T-helper 1 cell treated with Interleukin-12 subunit alpha and Interleukin-12 subunit beta and Interleukin-4 antibody, amounts not matched to agents 30 μg/mL and 1 μg/mL, for 36 hours (primary cell): ENCODE measurements at regions not wholly inside any gene's neighbourhood (a gene's known extent, or its start where the extent isn't known, plus 50 kb on each side); places are given as distances from the start of the nearest gene placed in this dataset.

Experiments
- H3K27ac Mint-ChIP-seq: one replicate; pipeline ENCODE4 v1.8.0; 2021; ENCODE audit warnings: mild to moderate bottlenecking, mixed read lengths
- H3K27me3 Mint-ChIP-seq: one replicate; pipeline ENCODE4 v1.8.0; 2021; ENCODE audit warnings: low read depth, mixed read lengths
- H3K36me3 Mint-ChIP-seq: one replicate; pipeline ENCODE4 v1.8.0; 2021; ENCODE audit warnings: low read depth, mixed read lengths
- H3K4me1 Mint-ChIP-seq: one replicate; pipeline ENCODE4 v1.8.0; 2021; ENCODE audit warnings: low read depth, mixed read lengths
- H3K4me3 Mint-ChIP-seq: one replicate; pipeline ENCODE4 v1.8.0; 2021; ENCODE audit warnings: mild to moderate bottlenecking, moderate library complexity, mixed read lengths
- H3K9me3 Mint-ChIP-seq: one replicate; pipeline ENCODE4 v1.8.0; 2021; ENCODE audit warnings: mixed read lengths

DNA sequence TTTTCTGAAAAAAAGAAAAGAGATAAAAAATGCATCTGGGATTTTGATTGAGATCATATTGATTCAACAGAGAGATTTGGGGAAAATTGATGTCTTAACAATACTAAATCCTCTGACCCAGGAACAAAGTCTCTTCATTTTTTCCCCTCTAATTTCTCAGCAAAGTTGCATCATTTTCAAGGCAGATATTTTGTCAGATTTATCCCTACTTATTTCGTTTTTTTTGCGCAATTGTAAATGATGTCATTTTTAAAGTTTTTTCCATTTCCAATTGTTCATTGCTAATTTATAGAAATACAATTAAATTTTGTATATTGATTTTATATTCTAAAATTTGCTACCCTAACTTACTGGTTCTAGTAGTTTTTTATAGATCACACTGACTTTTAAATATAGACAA, 97.7 kb upstream of the TMEM170B start:
- H3K4me1 Mint-ChIP-seq, result peaks cover 12% of the 10 kb centered on the region
- no peak overlapping the region for H3K27ac Mint-ChIP-seq

GRCh38 chr6:11439017-11439420, 98.5 kb upstream of the TMEM170B start:
- Mint-ChIP-seq H3K27ac (no peak overlapping the region), H3K4me3 (no peak overlapping the region), H3K36me3 (peaks cover 2% of the 10 kb centered on the region), H3K27me3 (no peaks in the 10 kb centered on the region), H3K4me1 (peaks cover 8% of the 10 kb centered on the region), H3K9me3 (peaks cover 18% of the 10 kb centered on the region)

More for the DNA sequence above, 97.7 kb upstream of the TMEM170B start:
- H3K36me3 Mint-ChIP-seq, result peaks cover 5% of the 10 kb centered on the region
- H3K4me3 Mint-ChIP-seq, result no peak overlapping the region
- peaks cover 25% of the 10 kb centered on the region for H3K9me3 Mint-ChIP-seq
- H3K27me3 Mint-ChIP-seq, result no peaks in the 10 kb centered on the region

- H3K9me3 Mint-ChIP-seq, result peaks cover 15% of the 10 kb centered on the region
- no peak overlapping the region for H3K27ac Mint-ChIP-seq
- H3K27me3 Mint-ChIP-seq, result no peaks in the 10 kb centered on the region
- peaks cover 8% of the 10 kb centered on the region for H3K4me1 Mint-ChIP-seq
- H3K4me3 Mint-ChIP-seq, result no peak overlapping the region
- H3K36me3 Mint-ChIP-seq, result peaks cover 2% of the 10 kb centered on the region
Observed at GRCh38 chr6:11437824-11438459, 99.6 kb upstream of the TMEM170B start.

GRCh38 chr6:11436508-11437096, 100.9 kb upstream of the TMEM170B start:
- no peaks in the 10 kb centered on the region for H3K36me3 Mint-ChIP-seq
- peaks cover 8% of the 10 kb centered on the region for H3K9me3 Mint-ChIP-seq
- H3K4me3 Mint-ChIP-seq, result no peak overlapping the region
- H3K27me3 Mint-ChIP-seq, result no peaks in the 10 kb centered on the region
- H3K4me1 Mint-ChIP-seq, result peaks cover 8% of the 10 kb centered on the region
- no peak overlapping the region for H3K27ac Mint-ChIP-seq

GRCh38 chr6:11434565-11435326, 102.8 kb upstream of the TMEM170B start:
- H3K9me3 Mint-ChIP-seq, result peaks cover 8% of the 10 kb centered on the region
- H3K4me1 Mint-ChIP-seq, result peaks cover 7% of the 10 kb centered on the region
- no peak overlapping the region for H3K27ac Mint-ChIP-seq
- no peaks in the 10 kb centered on the region for H3K27me3 Mint-ChIP-seq
- no peak overlapping the region for H3K4me3 Mint-ChIP-seq
- H3K36me3 Mint-ChIP-seq, result no peaks in the 10 kb centered on the region

- peaks cover 8% of the 10 kb centered on the region for H3K9me3 Mint-ChIP-seq
- H3K4me1 Mint-ChIP-seq, result peaks cover 11% of the 10 kb centered on the region
- H3K4me3 Mint-ChIP-seq, result no peak overlapping the region
- no peaks in the 10 kb centered on the region for H3K36me3 Mint-ChIP-seq
- H3K27ac Mint-ChIP-seq, result no peak overlapping the region
- no peaks in the 10 kb centered on the region for H3K27me3 Mint-ChIP-seq
Observed at GRCh38 chr6:11433860-11434259, 103.7 kb upstream of the TMEM170B start.

GRCh38 chr6:11432713-11433450, 104.7 kb upstream of the TMEM170B start:
- H3K4me1 Mint-ChIP-seq, result peaks cover 18% of the 10 kb centered on the region
- H3K27me3 Mint-ChIP-seq, result no peaks in the 10 kb centered on the region
- peak overlapping the region; percentile 33 for H3K27ac Mint-ChIP-seq
- no peaks in the 10 kb centered on the region for H3K36me3 Mint-ChIP-seq
- no peak overlapping the region for H3K4me3 Mint-ChIP-seq
- H3K9me3 Mint-ChIP-seq, result peaks cover 8% of the 10 kb centered on the region

DNA sequence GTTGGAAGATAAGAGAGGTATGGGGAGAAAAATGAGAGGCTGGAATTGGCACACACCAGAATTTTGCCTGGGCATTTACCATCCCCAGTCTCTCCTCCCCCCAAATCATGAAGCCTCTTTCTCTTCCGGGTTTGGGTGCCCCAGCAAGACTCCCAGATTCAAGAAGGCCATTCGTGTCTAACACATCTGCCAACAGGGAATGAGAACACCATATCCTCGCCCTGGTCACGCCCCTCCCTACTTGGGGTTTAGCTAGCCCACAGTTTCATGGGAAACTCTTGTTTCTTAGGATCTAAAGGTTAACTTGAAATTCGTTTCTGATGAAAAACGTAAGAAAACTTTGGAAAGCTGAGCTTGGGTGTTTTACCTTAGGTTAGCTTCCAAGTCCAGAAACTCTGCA, 105.5 kb upstream of the TMEM170B start:
- Mint-ChIP-seq H3K27me3 (no peaks in the 10 kb centered on the region), H3K27ac (no peak overlapping the region), H3K4me1 (peaks cover 18% of the 10 kb centered on the region), H3K36me3 (no peaks in the 10 kb centered on the region), H3K9me3 (peaks cover 7% of the 10 kb centered on the region), H3K4me3 (no peak overlapping the region)

DNA sequence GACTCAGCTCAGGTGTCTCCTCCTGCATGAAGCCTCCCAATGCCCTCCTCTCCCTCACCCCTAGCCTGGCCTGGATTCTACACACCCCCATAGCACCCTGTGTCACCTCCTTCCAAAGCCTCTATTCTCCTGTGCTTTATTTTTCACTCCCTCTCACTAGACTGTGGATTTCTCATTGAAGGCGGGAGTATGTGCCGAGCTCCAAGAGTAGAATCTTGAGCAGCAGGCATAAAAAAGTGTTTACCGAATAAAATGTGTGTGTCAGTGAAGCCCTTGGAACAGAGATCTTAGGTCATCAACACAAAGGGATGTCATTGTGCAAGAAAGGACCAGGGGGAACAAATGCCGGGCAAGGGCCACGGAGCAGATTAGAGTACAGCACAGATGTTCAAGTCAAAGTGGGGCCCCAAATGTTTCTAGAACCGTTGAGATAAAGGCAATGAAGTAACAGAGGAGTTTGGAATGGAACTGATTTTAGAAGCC, 106.1 kb upstream of the TMEM170B start:
- Mint-ChIP-seq H3K9me3 (peaks cover under 1% of the 10 kb centered on the region), H3K36me3 (no peaks in the 10 kb centered on the region), H3K4me3 (no peak overlapping the region), H3K27me3 (no peaks in the 10 kb centered on the region), H3K4me1 (peaks cover 18% of the 10 kb centered on the region), H3K27ac (no peak overlapping the region)

GRCh38 chr6:11430036-11430435, 107.5 kb upstream of the TMEM170B start:
- Mint-ChIP-seq H3K9me3 (no peaks in the 10 kb centered on the region), H3K4me3 (no peak overlapping the region), H3K27ac (no peak overlapping the region), H3K36me3 (no peaks in the 10 kb centered on the region), H3K27me3 (no peaks in the 10 kb centered on the region), H3K4me1 (peaks cover 18% of the 10 kb centered on the region)

DNA sequence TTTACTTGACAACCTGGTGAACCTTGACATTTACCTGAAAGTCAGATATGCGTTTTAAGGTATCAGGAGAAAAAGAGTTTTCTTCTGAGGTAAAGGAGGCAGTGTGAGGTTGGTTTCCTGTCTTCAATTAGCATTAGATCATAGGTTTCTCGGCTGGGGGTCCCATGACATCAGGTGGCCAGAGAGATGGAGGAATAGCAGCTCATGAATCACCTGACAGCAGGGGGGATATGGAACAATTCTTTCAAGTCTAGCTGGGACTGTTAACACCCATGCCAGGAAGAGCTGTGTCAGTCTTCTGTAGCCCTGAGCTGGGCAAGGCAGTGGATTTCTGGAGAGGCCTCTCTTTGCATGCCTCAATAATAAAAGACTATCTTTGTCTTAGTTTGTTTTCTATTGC, 108.0 kb upstream of the TMEM170B start:
- Mint-ChIP-seq H3K27me3 (no peaks in the 10 kb centered on the region), H3K4me3 (no peak overlapping the region), H3K27ac (no peak overlapping the region), H3K36me3 (no peaks in the 10 kb centered on the region), H3K9me3 (no peaks in the 10 kb centered on the region), H3K4me1 (peaks cover 18% of the 10 kb centered on the region)

DNA sequence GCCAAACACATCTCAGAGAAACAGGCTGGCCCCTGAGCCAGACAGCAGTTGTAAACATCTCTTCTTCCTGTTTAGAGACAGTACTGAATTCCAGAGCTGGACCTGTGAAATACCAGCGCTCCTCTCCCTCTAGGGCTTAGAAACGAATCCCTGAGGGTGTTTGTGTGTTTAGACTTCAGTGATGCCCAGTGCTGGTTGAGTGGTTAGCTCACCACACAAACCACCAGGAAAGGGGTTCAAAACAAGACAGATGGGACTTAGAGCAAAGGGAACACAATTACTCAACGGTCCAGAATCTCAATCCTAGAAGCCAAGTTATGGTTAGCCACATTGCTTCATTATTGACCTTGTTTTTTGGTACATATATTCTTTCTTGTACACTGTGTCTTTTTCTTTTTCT, 108.7 kb upstream of the TMEM170B start:
- H3K27me3 Mint-ChIP-seq, result no peaks in the 10 kb centered on the region
- no peak overlapping the region for H3K4me3 Mint-ChIP-seq
- no peak overlapping the region for H3K27ac Mint-ChIP-seq
- no peaks in the 10 kb centered on the region for H3K9me3 Mint-ChIP-seq
- H3K36me3 Mint-ChIP-seq, result no peaks in the 10 kb centered on the region
- peaks cover 19% of the 10 kb centered on the region for H3K4me1 Mint-ChIP-seq

GRCh38 chr6:11428371-11428770, 109.2 kb upstream of the TMEM170B start:
- H3K9me3 Mint-ChIP-seq, result no peaks in the 10 kb centered on the region
- H3K27me3 Mint-ChIP-seq, result no peaks in the 10 kb centered on the region
- no peaks in the 10 kb centered on the region for H3K36me3 Mint-ChIP-seq
- no peak overlapping the region for H3K27ac Mint-ChIP-seq
- no peak overlapping the region for H3K4me3 Mint-ChIP-seq
- peaks cover 21% of the 10 kb centered on the region for H3K4me1 Mint-ChIP-seq

DNA sequence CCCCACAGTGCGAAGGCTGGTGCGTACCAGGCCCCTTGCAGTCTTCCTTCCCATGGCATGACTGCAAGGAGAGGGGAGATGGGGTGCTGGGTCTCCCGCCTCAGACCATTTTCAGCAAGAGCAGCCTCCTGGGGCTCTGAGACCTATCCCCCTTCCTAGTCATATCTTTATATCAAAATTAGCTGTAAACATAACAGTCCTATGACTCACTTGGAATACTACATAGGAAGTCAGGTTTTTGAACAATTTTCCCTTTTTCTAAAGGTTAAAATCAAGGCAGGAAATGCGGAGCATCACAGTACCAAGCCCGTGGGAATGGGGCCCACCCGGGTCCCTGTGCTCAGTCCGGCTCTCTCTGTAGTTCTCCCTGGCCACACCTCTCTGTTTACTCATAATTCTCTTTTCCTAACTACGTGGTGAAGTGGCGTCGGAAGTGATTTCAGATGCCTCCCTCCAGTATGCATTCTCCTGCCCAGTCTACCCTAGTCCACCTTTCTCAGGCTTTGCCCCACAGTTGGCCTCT, 109.8 kb upstream of the TMEM170B start:
- H3K27me3 Mint-ChIP-seq, result no peaks in the 10 kb centered on the region
- H3K4me1 Mint-ChIP-seq, result peaks cover 26% of the 10 kb centered on the region
- H3K4me3 Mint-ChIP-seq, result no peak overlapping the region
- no peaks in the 10 kb centered on the region for H3K9me3 Mint-ChIP-seq
- H3K27ac Mint-ChIP-seq, result no peak overlapping the region
- no peaks in the 10 kb centered on the region for H3K36me3 Mint-ChIP-seq
